ENCODE measurements at regions not wholly inside any gene's neighbourhood (a gene's known extent, or its start where the extent isn't known, plus 50 kb on each side); places are given as distances from the start of the nearest gene placed in this dataset.

DNA sequence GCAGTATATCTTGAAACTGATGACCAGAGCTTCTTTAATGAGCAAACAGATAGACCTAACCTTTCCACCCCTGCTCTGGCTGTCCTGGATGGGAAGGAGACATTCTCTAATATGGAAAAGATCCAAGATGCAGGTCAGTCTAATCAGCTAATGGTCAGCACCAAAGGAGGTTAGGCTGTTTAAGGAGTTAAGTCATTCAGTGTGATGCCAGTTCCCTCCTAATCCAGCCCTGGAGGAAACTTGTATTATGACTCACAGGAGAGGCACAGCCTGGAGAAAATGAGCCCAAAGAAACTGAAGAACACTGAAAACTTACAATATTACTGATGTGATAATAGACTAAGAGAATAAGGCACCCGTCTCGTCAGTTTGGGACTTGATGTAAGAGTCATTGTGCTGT lies 323.0 kb downstream of the HNRNPD start:
- no peak overlapping the region for H2BK20ac ChIP-seq (ENCODE audit: low read length)
- H3K36me3 ChIP-seq (ENCODE audit: control insufficient read depth in 2 of 4, insufficient read depth in 4 of 4, low read length in 3 of 4): no peaks in the 10 kb centered on the region
- H3K4ac ChIP-seq (replicated peaks; ENCODE audit: insufficient read length, low read depth, low read length): no peak overlapping the region
- H3K9ac ChIP-seq (replicated peaks in 1 of 4; ENCODE audit: extremely low read depth in 1 of 4, low read depth in 3 of 4, low read length in 3 of 4): no peak overlapping the region
- no peak overlapping the region for H2BK5ac ChIP-seq (ENCODE audit: low read depth, low read length)
- H3K79me1 ChIP-seq (ENCODE audit: low read depth, low read length): no peaks in the 10 kb centered on the region
- H3K79me2 ChIP-seq (ENCODE audit: control insufficient read depth in 1 of 2, insufficient read depth in 2 of 2, low read length in 2 of 2): no peaks in the 10 kb centered on the region
- H3K23me2 ChIP-seq (ENCODE audit: low read depth, low read length): no peaks in the 10 kb centered on the region
- no peak overlapping the region for H2BK120ac ChIP-seq (replicated peaks; ENCODE audit: low read depth, low read length)
- CTCF ChIA-PET (ENCODE audit: partially characterized antibody): interaction anchor here (0.6 to 0.8 kb wide), 3 partner anchors 22 to 1559 kb away, joined by 3 to 5 read pairs (median 3); no protein-coding TSS in a partner anchor
- H3K56ac ChIP-seq (replicated peaks; ENCODE audit: insufficient read length, low read depth, low read length): no peak overlapping the region
- no peak overlapping the region for H4K8ac ChIP-seq (ENCODE audit: extremely low read depth, insufficient read depth, low read length)
- no peak for FAIRE-seq
- no peak overlapping the region for H3K23ac ChIP-seq (ENCODE audit: insufficient read length)
- H3K18ac ChIP-seq (ENCODE audit: extremely low read depth, low read length): no peak overlapping the region
- H4K5ac ChIP-seq (ENCODE audit: insufficient read length, low read depth, low read length): no peak overlapping the region
- no peaks in the 10 kb centered on the region for H3K4me1 ChIP-seq (replicated peaks in 1 of 4; ENCODE audit: control insufficient read depth in 3 of 4, insufficient read depth in 4 of 4, low read length in 3 of 4)
- 94% methylated on average over 2 of the region's 2 CpGs; no CpG with 5 or more reads in 1 of the 2 experiments for WGBS, 2 experiments (ENCODE audit: extremely low coverage in 1 of 2, insufficient coverage in 1 of 2, insufficient read length in 1 of 2, insufficient replicate concordance in 2 of 2, low coverage in 1 of 2, low lambda C conversion rate in 2 of 2, missing lambda C conversion rate in 1 of 2)
- H3K27ac ChIP-seq (ENCODE audit: low read depth, low read length): no peak overlapping the region
- H2BK12ac ChIP-seq (ENCODE audit: low read depth, low read length): no peak overlapping the region
- H2AK5ac ChIP-seq (ENCODE audit: low read depth, low read length): no peak overlapping the region
- no peaks in the 10 kb centered on the region for H3K9me3 ChIP-seq (ENCODE audit: insufficient read depth in 2 of 2, low read depth in 1 of 2, low read length in 1 of 2)
- H4K91ac ChIP-seq (replicated peaks; ENCODE audit: insufficient read length, low read length): no peak overlapping the region
- H3K4me3 ChIP-seq (ENCODE audit: extremely low read depth in 1 of 4, insufficient read depth in 2 of 4, low read depth in 3 of 4, low read length in 4 of 4): no peak overlapping the region
- DNase-seq (ENCODE audit: low read depth in 1 of 2, low spot score in 2 of 2): no peak
- H3K27me3 ChIP-seq (replicated peaks in 1 of 4; ENCODE audit: control insufficient read depth in 3 of 4, extremely low read depth in 1 of 4, insufficient read depth in 3 of 4, low read length in 3 of 4): peaks cover 0 to 3% (median under 1%) of the 10 kb centered on the region in 4 experiments; a peak in 2 of 7 replicates
- no peak overlapping the region for H2BK15ac ChIP-seq (ENCODE audit: low read length)
- no peak overlapping the region for H2AFZ ChIP-seq (ENCODE audit: low read length)
- no peak overlapping the region for H3K4me2 ChIP-seq (ENCODE audit: insufficient read depth in 1 of 2, low read depth in 2 of 2, low read length in 2 of 2)
- no peaks in the 10 kb centered on the region for H4K20me1 ChIP-seq (replicated peaks in 1 of 2; ENCODE audit: control insufficient read depth in 1 of 2, insufficient read depth in 2 of 2, low read length in 2 of 2)
- POLR2A ChIA-PET (ENCODE audit: partially characterized antibody): no interaction called here
- no peak overlapping the region for H3K14ac ChIP-seq (ENCODE audit: insufficient read length)
- TF ChIP-seq TEAD4 (IDR thresholded peaks at IDR 0.05; ENCODE audit: low read depth, low read length): no peak

Data from H1 (cell line).